ENCODE measurements at regions not wholly inside any gene's neighbourhood (a gene's known extent, or its start where the extent isn't known, plus 50 kb on each side); places are given as distances from the start of the nearest gene placed in this dataset.

DNA sequence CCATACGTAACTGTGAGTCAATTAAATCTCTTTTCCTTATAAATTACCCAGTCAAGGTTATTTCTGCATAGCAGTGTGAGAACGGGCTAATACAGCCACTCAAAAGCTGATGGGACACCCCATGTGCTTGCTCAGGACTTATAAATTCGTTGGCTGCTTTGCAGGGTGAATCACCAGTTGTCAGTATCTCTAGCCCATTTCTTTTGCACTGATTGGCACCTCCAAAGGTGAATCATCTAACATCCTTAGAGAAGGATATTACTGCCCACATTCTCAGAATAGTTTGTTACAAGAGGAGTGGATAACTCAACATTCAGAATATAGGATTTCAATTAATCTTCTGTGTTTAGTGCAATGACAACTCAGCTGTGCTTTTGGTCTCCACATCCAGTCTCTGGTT is 601.5 kb downstream of the KCNH5 start:
- Histone ChIP-seq H3K27ac (no peak overlapping the region), H3K4me2 (no peak overlapping the region), H3K36me3 (ENCODE audit: insufficient read depth) (no peaks in the 10 kb centered on the region), H3K4me3 (IDR thresholded peaks at IDR 0.05; ENCODE audit: insufficient read depth, low read depth, low read length) (no peak overlapping the region), H3K27me3 (ENCODE audit: insufficient read depth, low read depth) (no peaks in the 10 kb centered on the region), H3K79me2 (ENCODE audit: insufficient read depth, low read depth) (no peaks in the 10 kb centered on the region), H2AFZ (ENCODE audit: low read depth) (no peak overlapping the region), H4K20me1 (ENCODE audit: insufficient read depth) (no peaks in the 10 kb centered on the region), H3K4me1 (ENCODE audit: low read depth, poor library complexity, severe bottlenecking) (no peaks in the 10 kb centered on the region), H3K9ac (no peak overlapping the region)
- TF ChIP-seq, protein P1, sequence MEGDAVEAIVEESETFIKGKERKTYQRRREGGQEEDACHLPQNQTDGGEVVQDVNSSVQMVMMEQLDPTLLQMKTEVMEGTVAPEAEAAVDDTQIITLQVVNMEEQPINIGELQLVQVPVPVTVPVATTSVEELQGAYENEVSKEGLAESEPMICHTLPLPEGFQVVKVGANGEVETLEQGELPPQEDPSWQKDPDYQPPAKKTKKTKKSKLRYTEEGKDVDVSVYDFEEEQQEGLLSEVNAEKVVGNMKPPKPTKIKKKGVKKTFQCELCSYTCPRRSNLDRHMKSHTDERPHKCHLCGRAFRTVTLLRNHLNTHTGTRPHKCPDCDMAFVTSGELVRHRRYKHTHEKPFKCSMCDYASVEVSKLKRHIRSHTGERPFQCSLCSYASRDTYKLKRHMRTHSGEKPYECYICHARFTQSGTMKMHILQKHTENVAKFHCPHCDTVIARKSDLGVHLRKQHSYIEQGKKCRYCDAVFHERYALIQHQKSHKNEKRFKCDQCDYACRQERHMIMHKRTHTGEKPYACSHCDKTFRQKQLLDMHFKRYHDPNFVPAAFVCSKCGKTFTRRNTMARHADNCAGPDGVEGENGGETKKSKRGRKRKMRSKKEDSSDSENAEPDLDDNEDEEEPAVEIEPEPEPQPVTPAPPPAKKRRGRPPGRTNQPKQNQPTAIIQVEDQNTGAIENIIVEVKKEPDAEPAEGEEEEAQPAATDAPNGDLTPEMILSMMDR (conservative IDR thresholded peaks at IDR 0.05; ENCODE audit: low read depth, low read length) = no peak

DNA sequence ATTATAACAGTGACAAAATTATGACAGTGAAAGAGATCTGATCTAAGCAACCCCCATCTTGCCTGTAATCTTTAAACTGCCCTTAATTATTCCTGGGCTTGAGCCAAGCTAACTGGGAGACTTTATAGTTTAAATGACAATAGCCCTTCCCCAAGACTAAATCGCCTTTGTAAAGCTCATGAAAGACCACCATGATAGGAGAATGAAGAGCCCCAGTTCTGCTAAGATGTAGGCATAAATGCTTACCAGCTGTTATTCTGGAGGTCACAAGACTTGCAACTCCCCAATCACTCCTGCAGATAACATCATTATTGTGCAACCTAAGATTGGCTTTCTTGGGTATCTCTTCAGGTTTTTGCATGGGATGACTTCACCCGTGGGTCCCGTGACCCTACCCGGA is 599.7 kb downstream of the KCNH5 start:
- H3K27me3 ChIP-seq (ENCODE audit: insufficient read depth, low read depth) = no peaks in the 10 kb centered on the region
- H3K4me3 ChIP-seq (IDR thresholded peaks at IDR 0.05; ENCODE audit: insufficient read depth, low read depth, low read length) = no peak overlapping the region
- TF ChIP-seq, protein P1 (conservative IDR thresholded peaks at IDR 0.05; ENCODE audit: low read depth, low read length) = no peak
- H3K36me3 ChIP-seq (ENCODE audit: insufficient read depth) = no peaks in the 10 kb centered on the region
- H3K9ac ChIP-seq = no peak overlapping the region
- no peak overlapping the region for H2AFZ ChIP-seq (ENCODE audit: low read depth)
- H3K79me2 ChIP-seq (ENCODE audit: insufficient read depth, low read depth) = no peaks in the 10 kb centered on the region
- H3K4me1 ChIP-seq (ENCODE audit: low read depth, poor library complexity, severe bottlenecking) = no peaks in the 10 kb centered on the region
- no peak overlapping the region for H3K4me2 ChIP-seq
- H4K20me1 ChIP-seq (ENCODE audit: insufficient read depth) = no peaks in the 10 kb centered on the region
- H3K27ac ChIP-seq = no peak overlapping the region

DNA sequence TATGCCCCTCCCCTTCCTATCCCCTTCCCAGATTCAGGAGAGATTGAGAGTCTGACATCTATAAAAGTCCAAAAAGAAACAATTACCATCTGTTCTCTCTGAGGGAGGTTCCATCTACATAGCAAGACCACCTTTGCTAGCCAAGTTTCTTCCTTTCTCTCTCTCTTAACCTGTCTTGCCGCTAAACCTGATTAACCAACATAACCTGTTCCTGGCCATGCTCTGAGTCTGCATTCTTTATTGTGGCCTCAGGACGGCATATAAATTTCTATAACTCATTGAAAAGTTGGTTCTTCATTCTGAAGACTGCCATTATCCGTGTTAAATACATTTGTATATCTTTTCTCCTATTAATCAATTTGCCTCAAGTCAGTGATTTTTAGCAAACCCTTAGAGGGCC is 594.0 kb downstream of the KCNH5 start:
- Histone ChIP-seq H3K4me1 (ENCODE audit: low read depth, poor library complexity, severe bottlenecking) (no peaks in the 10 kb centered on the region), H3K79me2 (ENCODE audit: insufficient read depth, low read depth) (no peaks in the 10 kb centered on the region), H3K4me3 (IDR thresholded peaks at IDR 0.05; ENCODE audit: insufficient read depth, low read depth, low read length) (no peak overlapping the region), H3K27ac (no peak overlapping the region), H3K9ac (no peak overlapping the region), H3K36me3 (ENCODE audit: insufficient read depth) (no peaks in the 10 kb centered on the region), H3K4me2 (no peak overlapping the region), H3K27me3 (ENCODE audit: insufficient read depth, low read depth) (no peaks in the 10 kb centered on the region), H4K20me1 (ENCODE audit: insufficient read depth) (no peaks in the 10 kb centered on the region), H2AFZ (ENCODE audit: low read depth) (no peak overlapping the region)
- TF ChIP-seq, protein P1 (conservative IDR thresholded peaks at IDR 0.05; ENCODE audit: low read depth, low read length) = no peak

DNA sequence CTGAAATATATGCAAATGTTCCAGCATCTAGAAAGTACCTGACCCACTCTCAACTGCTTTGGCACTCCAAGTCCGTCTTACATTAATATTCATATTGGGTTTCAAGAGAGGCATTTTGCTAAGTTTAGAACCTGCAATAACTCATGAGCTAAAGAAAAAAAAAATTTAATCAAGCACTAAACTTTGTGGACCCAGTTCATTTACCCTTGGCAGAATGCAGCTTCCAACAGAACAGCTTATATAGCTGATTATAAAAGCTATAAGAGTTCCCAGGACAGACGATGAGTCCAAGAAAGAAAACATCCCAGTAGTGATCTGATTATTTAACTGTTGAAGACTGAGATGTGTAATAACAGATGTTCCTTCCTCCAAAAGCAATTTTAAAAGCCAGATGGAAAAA is 592.0 kb downstream of the KCNH5 start:
- Histone ChIP-seq H2AFZ (ENCODE audit: low read depth) (no peak overlapping the region), H3K4me2 (no peak overlapping the region), H3K27ac (no peak overlapping the region), H3K4me1 (ENCODE audit: low read depth, poor library complexity, severe bottlenecking) (no peaks in the 10 kb centered on the region), H3K9ac (no peak overlapping the region), H3K27me3 (ENCODE audit: insufficient read depth, low read depth) (no peaks in the 10 kb centered on the region), H3K79me2 (ENCODE audit: insufficient read depth, low read depth) (no peaks in the 10 kb centered on the region), H4K20me1 (ENCODE audit: insufficient read depth) (no peaks in the 10 kb centered on the region), H3K36me3 (ENCODE audit: insufficient read depth) (no peaks in the 10 kb centered on the region), H3K4me3 (IDR thresholded peaks at IDR 0.05; ENCODE audit: insufficient read depth, low read depth, low read length) (no peak overlapping the region)
- TF ChIP-seq, protein P1 (conservative IDR thresholded peaks at IDR 0.05; ENCODE audit: low read depth, low read length) = no peak

DNA sequence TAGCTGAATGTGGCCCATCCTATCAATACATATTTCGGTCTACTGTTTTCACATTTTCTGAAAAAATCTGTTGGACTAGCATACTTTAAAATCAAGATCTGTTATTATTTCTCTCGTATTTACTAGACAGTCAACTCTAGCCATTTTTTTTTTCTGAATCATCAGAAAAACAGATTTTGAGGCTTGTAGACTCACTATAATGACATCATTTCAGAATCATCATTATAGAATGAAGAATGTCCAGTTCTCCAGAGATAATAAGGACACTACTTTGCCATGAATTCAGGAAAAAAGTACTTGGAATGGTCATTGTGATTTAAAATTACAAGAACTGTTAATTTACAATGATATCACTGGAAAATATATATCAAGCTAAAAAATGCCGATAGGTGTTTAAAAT is 589.8 kb downstream of the KCNH5 start:
- H4K20me1 ChIP-seq (ENCODE audit: insufficient read depth) = no peaks in the 10 kb centered on the region
- no peaks in the 10 kb centered on the region for H3K36me3 ChIP-seq (ENCODE audit: insufficient read depth)
- TF ChIP-seq, protein P1 (conservative IDR thresholded peaks at IDR 0.05; ENCODE audit: low read depth, low read length) = no peak
- H3K27ac ChIP-seq = no peak overlapping the region
- H3K79me2 ChIP-seq (ENCODE audit: insufficient read depth, low read depth) = no peaks in the 10 kb centered on the region
- no peak overlapping the region for H2AFZ ChIP-seq (ENCODE audit: low read depth)
- no peak overlapping the region for H3K4me2 ChIP-seq
- H3K4me1 ChIP-seq (ENCODE audit: low read depth, poor library complexity, severe bottlenecking) = no peaks in the 10 kb centered on the region
- H3K4me3 ChIP-seq (IDR thresholded peaks at IDR 0.05; ENCODE audit: insufficient read depth, low read depth, low read length) = no peak overlapping the region
- no peak overlapping the region for H3K9ac ChIP-seq
- H3K27me3 ChIP-seq (ENCODE audit: insufficient read depth, low read depth) = no peaks in the 10 kb centered on the region

Data from KMS-11 (cell line).